NCI-H1417 treated with DMSO at 0.1 percent for 48 hours (cell line): ENCODE measurements at regions not wholly inside any gene's neighbourhood (a gene's known extent, or its start where the extent isn't known, plus 50 kb on each side); places are given as distances from the start of the nearest gene placed in this dataset.

Experiments used
- DNase-seq: peaks from one replicate; lab custom pipeline; 2025; lab: John Stamatoyannopoulos, UW

DNA sequence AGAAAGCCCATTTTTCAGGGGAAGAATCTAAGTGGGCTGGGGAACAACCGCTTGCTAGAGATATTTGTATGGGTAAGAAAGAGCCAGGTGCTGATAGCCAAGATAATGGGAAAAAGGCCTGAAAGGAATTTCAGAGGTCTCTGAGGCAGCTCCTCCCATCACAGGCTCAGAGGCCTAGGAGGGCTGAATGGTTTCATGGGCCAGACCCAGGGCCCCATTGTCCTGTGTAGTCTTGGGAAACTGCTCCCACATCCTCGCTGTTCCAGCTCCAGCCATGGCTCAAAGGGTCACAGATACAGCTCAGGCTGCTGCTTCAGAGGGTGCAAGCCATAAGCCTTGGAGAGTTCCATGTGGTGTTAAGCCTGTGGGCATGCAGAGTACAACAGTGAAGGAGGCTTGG is 73.2 kb upstream of the ARHGAP20 start:
- DNase-seq: no peak

DNA sequence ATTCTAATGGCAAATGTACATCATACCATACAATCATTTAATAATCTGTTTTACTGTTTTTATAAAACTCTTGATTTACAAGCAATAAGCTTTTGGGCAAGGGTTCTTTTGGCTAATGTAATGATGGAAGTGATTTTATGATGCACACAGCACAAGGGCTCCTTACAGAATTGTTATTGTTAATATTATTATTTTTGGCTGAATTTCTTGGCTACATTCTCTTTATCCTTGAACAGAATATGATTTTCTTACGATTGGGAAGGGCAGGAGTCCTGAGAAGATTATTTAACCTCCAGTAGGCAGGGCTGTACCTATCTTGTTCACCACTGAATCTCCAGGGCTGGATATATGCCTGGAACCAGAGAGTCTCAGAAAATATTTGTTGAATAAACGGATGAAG is 70.4 kb upstream of the ARHGAP20 start:
- no peak for DNase-seq

DNA sequence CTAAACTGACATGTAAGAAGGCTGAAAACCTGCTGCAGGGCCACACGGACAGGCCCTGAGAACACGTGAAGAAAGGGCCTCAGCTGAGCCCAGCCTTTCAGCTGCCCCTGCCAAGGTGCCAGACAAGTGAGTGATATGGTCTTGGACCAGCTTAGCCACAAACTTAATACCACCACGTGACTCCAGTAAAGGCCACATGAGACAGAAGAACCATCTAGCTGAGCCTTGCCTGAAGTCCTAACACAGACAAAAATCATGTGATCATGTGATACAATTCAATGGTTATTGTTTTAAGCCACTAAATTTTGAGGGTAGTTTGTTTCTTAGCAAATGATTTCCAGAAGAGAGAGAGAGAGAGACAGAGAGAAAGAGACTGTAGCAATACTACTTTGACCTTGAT is 66.9 kb upstream of the ARHGAP20 start:
- no peak for DNase-seq

DNA sequence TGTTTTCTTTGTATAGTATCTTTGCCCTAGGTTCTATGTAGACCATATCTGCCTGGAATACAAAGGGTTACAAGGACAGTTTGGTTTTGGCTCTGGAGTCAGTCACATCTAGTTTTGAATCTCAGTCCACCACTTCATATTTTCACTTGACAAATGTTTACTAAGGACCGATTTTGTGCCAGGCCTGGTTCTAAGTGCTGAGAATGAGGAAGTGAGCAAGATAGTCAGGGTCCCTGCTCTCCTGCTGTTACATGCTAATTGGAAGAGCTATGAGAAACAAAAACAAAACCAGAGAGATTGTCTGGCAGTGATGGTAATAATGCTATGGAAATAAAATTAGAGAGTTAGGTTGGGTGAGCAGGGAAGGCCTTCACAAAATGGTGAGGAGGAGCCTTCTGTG is 66.1 kb upstream of the ARHGAP20 start:
- no peak for DNase-seq

DNA sequence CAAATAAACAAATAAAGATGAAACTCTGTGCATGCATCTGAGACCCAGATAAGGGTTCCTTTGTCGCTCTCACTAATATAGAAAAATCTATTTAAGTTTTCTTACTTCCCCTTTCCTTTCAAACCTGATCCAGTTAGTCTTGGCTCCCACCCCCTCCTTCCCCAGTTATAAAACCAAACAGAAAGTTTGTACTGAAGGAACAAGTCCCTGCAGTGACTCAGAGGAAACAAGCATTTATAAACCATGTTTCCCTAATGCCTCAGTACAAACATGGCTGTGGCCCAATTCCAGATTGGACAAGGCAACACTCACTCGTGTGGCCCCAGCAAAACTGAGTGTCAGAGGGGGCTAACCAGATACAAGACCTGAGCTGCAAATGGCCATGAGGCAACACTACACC is 65.5 kb upstream of the ARHGAP20 start:
- DNase-seq: no peak

DNA sequence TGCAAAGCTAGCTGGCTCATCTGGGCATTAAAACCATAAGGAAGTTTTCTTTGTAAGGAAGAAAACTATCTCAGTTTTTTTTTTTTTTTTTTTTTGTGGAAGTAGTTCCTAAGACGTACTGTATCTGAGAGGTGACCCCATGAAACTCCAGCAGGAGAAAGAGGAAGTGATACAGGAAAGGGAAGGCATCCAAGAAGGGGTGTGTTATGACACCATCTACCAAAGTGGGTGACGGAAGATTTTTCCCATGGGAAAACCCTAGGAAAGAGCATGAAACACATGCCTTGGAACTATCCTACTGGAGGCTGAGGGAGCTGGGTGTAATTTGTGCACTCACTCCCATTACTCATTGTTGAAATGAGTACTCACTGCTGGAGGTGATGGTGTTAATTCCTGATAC is 63.8 kb upstream of the ARHGAP20 start:
- DNase-seq: no peak

DNA sequence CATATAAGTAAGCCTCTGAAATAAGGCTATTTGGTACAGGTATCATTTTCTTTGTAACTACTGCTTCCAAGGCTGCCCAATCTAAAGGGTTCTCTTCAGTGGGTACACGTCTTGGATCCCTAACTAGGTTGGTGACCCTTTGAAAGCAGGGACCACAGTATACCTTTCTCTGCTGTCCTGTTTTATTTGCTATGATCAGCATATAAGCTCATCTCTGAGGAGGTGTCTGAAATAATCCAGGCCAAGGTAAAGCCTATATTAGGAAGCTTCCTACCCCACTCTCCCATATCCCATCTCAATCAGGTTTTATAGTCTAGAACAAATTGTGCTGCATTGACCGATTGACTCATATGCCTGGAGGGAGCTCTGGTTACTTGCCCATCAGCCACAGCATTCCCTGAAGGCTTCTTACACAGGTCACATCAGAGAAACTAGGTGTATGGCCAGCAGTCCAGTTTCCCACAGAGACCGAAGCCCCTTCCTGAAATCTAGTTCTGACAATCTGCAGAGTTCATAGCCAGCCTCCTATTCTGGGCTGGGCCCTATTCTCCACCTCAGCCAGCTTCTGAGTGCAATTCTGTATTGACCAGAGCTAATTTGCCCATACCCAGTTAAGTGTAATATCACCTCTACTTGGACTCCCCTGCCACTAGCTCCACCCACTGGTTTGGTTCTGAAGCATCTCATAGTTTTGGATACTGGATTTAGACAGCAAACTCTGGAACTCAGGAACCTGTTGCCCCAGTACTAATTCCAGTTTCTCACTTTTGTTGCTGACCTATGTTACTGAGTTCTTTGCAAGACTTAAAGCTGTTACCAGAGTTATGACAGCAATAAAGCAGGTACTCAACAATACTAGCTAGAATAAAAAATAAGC is 62.1 kb upstream of the ARHGAP20 start:
- DNase-seq: no peak

DNA sequence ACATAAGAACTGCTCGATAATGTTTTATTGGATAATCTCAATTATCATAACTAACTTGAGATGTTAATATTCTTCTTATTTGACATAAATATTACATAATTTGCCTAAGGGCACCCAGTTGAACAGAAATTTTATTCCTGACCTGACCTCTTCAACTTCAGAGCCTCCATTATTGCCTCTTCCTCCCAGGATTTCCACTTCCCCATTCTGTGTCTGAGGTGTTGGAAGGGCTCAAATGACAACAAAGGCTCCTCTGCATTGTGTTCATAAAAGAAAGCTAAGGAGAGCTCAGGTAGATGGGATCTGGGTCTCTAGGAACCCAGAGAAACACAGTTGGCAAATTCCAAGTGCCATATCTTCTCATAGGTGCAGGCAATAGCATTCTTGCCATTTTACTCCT is 61.2 kb upstream of the ARHGAP20 start:
- DNase-seq: no peak

DNA sequence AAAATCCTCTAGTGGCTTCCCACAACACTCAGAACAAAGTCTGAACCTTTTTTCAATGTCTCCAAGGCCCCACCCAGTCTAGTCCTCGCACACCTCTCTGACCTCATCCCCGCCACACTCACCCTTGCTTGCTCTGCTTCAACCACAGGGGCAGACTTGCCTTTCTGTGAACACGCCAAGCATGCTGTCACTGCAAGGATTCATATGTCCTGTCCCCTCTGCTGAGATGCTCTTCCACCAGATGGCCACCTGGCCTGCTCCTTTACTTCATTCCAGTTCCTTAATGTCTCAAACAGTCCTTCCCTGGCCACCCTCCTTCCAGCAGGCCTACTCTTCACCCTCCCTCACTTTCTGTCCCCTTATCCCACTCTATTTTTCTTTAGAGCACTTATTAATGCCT is 60.6 kb upstream of the ARHGAP20 start:
- DNase-seq: no peak

DNA sequence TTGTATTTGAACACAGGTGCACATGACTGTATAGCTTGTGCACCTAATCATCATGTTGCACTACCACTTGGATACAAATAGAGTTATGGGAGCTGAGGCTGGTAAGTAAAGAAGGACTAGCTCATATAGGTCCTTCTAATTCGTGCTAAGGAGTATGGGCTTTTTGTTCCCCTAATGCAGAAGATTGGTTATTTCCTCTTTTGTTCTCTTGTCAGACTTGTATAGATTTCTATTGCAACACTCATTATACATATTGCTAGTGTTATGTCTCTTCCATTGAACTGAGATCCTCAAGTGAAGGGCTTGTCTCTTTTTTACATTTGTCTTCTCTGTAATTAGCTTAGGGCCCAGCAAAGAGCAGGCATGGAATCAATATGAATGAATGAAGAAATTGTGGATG is 54.1 kb upstream of the ARHGAP20 start:
- DNase-seq: no peak

DNA sequence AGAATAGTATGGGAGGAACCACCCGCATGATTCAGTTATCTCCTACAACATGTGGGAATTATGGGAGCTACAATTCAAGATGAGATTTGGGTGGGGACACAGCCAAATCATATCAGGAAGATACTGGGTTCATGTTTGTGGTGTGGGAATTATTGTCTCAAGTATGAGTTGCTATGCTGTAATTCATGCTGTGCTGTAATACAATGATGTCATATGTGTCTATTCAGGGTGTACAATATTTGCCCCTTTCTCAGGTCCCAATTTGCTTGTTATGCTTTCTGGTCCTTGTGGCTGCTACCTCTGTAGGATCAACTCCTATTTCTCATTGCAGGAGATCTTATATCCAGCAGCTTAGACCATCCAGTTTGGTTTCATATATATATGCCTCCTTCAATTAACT is 52.2 kb upstream of the ARHGAP20 start:
- no peak for DNase-seq

DNA sequence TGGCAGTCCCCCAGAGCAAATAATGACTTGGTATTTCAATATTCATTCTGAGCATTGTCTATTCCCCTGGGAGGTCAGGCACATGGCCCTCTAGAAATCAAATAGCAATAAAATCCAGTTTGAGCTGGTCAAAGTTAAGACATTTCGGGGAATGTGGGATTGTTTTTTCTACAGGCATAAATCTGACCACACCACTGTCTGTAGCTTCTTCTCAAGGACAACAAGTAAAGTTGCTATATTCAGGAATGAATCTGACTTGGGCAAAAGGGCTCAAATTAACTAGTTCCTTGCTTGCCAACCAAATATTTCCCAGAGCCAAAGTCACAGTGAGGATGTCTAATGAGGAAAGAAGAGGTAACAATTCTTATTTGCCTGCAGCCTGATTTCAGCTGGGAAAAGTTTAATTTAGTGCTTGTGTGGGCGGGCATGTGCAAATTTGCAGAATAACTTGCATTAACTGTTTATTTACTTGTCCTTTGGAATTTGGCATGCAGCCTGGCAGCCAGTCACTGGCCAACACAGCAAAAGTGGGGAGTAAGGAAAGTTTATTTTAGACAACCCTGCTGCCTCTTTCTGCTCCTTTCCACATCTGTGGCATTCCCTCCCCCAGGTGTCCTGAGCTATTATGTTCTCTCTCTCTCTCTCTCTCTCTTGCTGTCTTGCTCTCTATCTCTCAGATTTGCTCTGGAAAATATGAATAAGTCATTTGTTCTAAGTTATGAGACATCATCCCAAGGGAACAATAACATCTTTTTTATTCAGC is 51.2 kb upstream of the ARHGAP20 start:
- DNase-seq: no peak

DNA sequence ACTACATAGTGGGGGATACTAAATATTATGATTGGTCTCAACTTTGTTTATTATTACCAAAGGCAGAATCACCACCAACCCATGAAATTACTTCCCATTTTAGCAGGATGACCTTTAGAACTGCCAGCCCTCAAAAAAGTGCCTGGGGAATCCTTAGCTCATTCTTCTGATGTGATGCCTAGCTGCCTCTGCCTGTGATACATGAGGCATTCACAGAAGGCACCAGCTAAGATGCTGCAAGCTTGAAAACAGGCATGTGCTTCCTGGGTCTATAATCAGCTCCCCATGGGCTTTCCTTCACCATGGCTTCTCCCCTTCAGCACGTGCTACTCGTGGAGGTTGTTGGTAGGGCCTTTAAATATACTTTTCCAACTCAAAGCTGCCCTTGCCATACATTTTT is 50.4 kb upstream of the ARHGAP20 start:
- no peak for DNase-seq
